T47D (cell line): ENCODE measurements at regions not wholly inside any gene's neighbourhood (a gene's known extent, or its start where the extent isn't known, plus 50 kb on each side); places are given as distances from the start of the nearest gene placed in this dataset.

Experiments used
- DNase-seq, 2 experiments: peaks; one replicate each; pipeline versions ENCODE4 v3.0.0 to v3.0.0-alpha.2; 2011 to 2012; ENCODE audit warnings: low read depth in 1 of 2, low spot score in 1 of 2
- JUND ChIP-seq: IDR thresholded peaks from 2 replicates; pipeline ENCODE4 v1.6.1; 2012; ENCODE audit warnings: low read depth
- in situ Hi-C: cut with HindIII; loops from 2 replicates; pipeline ENCODE4 v1.10.0; 2016; ENCODE audit warnings: low sequenced_read_pairs, low pct_unique_long_range_greater_than_20kb

GRCh38 chr5:26660116-26660515 lies 378.3 kb downstream of the CDH9 start:
- no peak for TF ChIP-seq JUND
- DNase-seq = no peak
- in situ Hi-C loops = no loop called here

GRCh38 chr5:26649000-26649399 lies 389.4 kb downstream of the CDH9 start:
- peak in 1 of 2 experiments; percentile 29 for DNase-seq
- no peak for TF ChIP-seq JUND
- in situ Hi-C loops = no loop called here

GRCh38 chr5:26647781-26648180 lies 390.6 kb downstream of the CDH9 start:
- no peak for TF ChIP-seq JUND
- in situ Hi-C loops = no loop called here
- no peak for DNase-seq

- DNase-seq = no peak
- in situ Hi-C loops = no loop called here
- no peak for TF ChIP-seq JUND
These were observed 392.7 kb downstream of the CDH9 start for GRCh38 chr5:26645659-26646058.

DNA sequence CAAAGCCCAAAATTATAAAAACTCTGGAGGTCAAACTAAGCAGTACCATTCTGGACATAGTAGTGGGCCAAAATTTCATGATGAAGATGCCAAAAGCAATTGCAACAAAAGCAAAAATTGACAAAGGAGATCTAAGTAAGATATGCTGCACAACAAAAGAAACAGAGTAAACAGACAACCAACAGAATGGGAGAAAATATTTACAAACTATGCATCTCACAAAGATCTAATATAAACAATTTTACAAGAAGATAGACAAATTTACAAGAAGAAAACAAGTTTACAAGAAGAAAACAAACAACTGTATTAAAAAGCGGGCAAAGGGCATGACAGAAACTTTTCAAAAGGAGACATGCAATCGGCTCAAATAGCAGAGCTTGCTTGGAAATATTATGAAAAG lies 396.9 kb downstream of the CDH9 start:
- TF ChIP-seq JUND = no peak
- in situ Hi-C loops = no loop called here
- no peak for DNase-seq

- no peak for DNase-seq
- no peak for TF ChIP-seq JUND
- in situ Hi-C loops = no loop called here
These were observed 413.3 kb downstream of the CDH9 start for GRCh38 chr5:26625099-26625498.

DNA sequence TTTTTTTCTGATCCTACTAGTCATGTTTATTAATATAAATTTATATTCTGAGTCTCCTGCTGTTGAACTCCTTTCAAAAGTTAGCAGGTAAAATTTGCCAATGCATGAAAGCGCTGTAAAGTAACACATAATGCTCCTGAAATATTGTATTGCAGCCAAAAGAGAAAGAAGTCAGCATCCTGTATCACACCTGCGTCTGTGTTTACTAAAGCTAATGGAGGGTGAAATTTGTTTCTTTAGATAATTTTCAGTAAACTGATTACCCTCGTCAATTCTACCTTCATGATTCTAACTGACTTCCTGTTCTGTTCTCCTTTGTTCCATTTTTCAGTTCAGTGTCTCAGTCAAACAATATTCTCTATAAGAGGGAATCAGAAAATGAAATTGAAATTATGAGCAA lies 415.4 kb downstream of the CDH9 start:
- TF ChIP-seq JUND = no peak
- in situ Hi-C loops = no loop called here
- no peak for DNase-seq

- in situ Hi-C loops = no loop called here
- no peak for DNase-seq
- TF ChIP-seq JUND = no peak
These were observed 427.8 kb downstream of the CDH9 start for GRCh38 chr5:26610577-26610976.

- in situ Hi-C loops = no loop called here
- no peak for DNase-seq
- TF ChIP-seq JUND = no peak
These were observed 436.8 kb downstream of the CDH9 start for GRCh38 chr5:26601563-26601962.

DNA sequence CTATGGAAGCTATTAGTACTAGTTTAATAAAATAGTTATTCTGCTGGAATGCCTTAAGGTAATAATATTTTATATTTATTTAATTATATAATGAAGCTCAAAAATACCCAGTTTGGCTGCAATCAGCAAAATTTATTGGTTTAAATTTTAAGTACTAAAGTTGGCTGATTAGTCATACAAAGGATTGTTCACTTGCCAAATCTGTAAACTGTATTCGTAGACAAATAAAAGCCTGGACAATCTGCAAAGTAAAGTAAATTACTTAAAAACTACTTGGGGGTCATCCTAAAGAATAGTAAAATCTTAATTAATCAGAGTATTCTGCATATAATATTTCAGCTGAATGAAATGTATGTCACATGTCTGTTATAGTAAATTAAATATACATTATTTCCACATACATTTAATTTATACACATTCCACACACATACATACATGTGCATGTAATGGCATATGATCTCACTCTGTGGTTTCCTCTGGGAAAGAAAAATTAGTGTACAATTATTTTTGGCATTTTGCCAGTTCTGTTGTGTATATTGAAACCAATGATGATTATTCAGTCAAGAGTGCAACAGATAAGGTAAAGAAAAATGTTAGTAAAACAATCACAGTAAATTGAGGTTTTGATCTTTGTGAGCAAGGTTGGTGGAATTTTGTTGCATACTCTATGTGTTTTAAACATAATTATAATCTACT lies 455.9 kb downstream of the CDH9 start:
- DNase-seq = no peak
- in situ Hi-C loops = no loop called here
- TF ChIP-seq JUND = no peak

DNA sequence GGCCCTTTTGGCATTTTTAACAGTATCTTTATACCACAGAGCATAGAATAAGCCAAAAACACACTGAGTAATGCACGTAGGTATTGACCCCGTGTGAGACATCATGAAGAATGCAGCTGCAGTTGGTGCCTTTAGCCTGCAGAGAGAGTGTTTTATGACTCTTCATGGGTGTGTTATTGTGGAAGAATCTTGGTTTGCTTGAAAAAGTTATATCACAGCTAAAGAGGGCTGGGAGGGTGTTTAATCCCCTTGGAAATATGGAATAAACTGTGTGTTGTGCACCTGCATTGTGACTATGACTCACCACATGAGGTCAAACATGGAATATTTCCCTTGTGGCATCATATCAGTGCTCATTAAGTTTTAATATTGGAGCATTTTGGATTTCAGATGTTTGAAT lies 458.7 kb downstream of the CDH9 start:
- in situ Hi-C loops = no loop called here
- DNase-seq = no peak
- TF ChIP-seq JUND = no peak

- in situ Hi-C loops = no loop called here
- TF ChIP-seq JUND = no peak
These were observed 460.4 kb downstream of the CDH9 start for GRCh38 chr5:26578002-26578401.

DNA sequence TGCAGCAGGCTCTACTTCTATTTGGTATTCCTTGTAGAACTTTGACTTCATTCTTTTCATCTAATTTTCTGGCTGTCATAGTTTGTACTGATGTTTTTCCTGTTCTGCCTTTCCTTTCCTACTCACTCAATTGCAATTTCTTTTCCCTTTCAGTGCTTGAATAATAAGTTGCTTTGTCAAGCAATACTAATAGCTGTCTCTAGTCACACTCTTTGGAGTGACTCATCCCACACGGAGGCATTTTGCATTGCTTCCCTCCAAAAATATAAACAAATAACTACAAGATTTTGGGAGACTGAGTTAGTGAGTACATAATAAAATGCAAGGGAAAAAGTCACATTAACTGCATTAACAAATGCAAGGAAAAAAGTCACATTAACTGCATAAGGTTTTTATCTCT lies 465.9 kb downstream of the CDH9 start:
- TF ChIP-seq JUND = no peak
- in situ Hi-C loops = no loop called here
- DNase-seq = no peak

More at GRCh38 chr5:26578002-26578401, 460.4 kb downstream of the CDH9 start:
- DNase-seq = no peak

- in situ Hi-C loops = no loop called here
- TF ChIP-seq JUND = no peak
- no peak for DNase-seq
These were observed 468.5 kb downstream of the CDH9 start for GRCh38 chr5:26569929-26570258.
